ENCODE measurements at regions not wholly inside any gene's neighbourhood (a gene's known extent, or its start where the extent isn't known, plus 50 kb on each side); places are given as distances from the start of the nearest gene placed in this dataset.

DNA sequence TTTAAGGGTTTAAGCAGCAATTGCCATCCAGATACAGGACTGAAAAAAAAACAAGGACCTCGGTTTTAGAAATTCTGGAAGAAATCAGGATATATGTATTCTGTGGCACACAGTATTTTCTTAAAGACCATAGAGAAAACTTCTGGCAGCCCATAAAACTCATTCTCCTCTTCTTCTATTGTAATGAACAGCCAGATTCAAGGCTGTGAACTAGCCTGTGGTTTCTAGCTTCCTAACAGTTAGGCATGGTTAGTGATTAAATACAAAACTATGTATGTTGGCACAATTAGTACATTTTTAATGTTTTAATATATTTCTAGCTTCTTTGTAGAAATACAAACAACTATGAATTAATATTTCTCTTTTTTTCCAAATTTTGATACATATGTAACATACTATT, 555.7 kb downstream of the DSC3 start:
- TF ChIP-seq, protein P1, sequence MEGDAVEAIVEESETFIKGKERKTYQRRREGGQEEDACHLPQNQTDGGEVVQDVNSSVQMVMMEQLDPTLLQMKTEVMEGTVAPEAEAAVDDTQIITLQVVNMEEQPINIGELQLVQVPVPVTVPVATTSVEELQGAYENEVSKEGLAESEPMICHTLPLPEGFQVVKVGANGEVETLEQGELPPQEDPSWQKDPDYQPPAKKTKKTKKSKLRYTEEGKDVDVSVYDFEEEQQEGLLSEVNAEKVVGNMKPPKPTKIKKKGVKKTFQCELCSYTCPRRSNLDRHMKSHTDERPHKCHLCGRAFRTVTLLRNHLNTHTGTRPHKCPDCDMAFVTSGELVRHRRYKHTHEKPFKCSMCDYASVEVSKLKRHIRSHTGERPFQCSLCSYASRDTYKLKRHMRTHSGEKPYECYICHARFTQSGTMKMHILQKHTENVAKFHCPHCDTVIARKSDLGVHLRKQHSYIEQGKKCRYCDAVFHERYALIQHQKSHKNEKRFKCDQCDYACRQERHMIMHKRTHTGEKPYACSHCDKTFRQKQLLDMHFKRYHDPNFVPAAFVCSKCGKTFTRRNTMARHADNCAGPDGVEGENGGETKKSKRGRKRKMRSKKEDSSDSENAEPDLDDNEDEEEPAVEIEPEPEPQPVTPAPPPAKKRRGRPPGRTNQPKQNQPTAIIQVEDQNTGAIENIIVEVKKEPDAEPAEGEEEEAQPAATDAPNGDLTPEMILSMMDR (IDR thresholded peaks at IDR 0.05): no peak
- no peak for TF ChIP-seq POLR2A (IDR thresholded peaks at IDR 0.05)

Measured in uterus (tissue), 2 donors.